CD14-positive monocyte (primary cell): ENCODE measurements at regions not wholly inside any gene's neighbourhood (a gene's known extent, or its start where the extent isn't known, plus 50 kb on each side); places are given as distances from the start of the nearest gene placed in this dataset.

Experiments
- DNase-seq, 3 donors: peaks; one replicate each; pipeline ENCODE4 v3.0.0-alpha.2; 2011 to 2022
- H2AFZ ChIP-seq: 2 replicates; pipeline ENCODE4 v1.6.0; 2012; ENCODE audit warnings: mild to moderate bottlenecking, low read depth, low read length, inconsistent platforms; ENCODE audit not compliant: insufficient read depth, poor library complexity, severe bottlenecking
- H3K27ac ChIP-seq, 2 donors: 1 replicate in 1 of 2; 2 replicates in 1 of 2; pipeline ENCODE4 v1.5.1; 2012 to 2013; ENCODE audit warnings: low read length in 2 of 2, control low read depth in 1 of 2, inconsistent platforms in 1 of 2, low read depth in 1 of 2, mild to moderate bottlenecking in 1 of 2
- H3K27me3 ChIP-seq, 2 donors: one replicate each; pipeline versions ENCODE4 v1.6.0 to v1.6.1; 2011 to 2013; ENCODE audit warnings: low read length in 2 of 2; ENCODE audit not compliant: control insufficient read depth in 2 of 2, insufficient read depth in 2 of 2
- H3K36me3 ChIP-seq, 2 donors: replicated peaks in 1 of 2; 1 replicate in 1 of 2; 2 replicates in 1 of 2; pipeline versions ENCODE4 v1.5.1 to v1.6.1; 2012 to 2013; ENCODE audit warnings: low read length in 2 of 2, control low read depth in 1 of 2, inconsistent platforms in 1 of 2, mild to moderate bottlenecking in 1 of 2; ENCODE audit not compliant: insufficient read depth in 2 of 2, control insufficient read depth in 1 of 2
- H3K4me1 ChIP-seq, 2 donors: 1 replicate in 1 of 2; 2 replicates in 1 of 2; pipeline versions ENCODE4 v1.5.1 to v1.6.1; 2012 to 2013; ENCODE audit warnings: low read length in 2 of 2, control low read depth in 1 of 2, inconsistent platforms in 1 of 2, mild to moderate bottlenecking in 1 of 2, moderate library complexity in 1 of 2; ENCODE audit not compliant: insufficient read depth in 2 of 2, control insufficient read depth in 1 of 2
- H3K4me2 ChIP-seq: replicated peaks from 2 replicates; pipeline ENCODE3; 2012; ENCODE audit warnings: low read length, moderate library complexity, mild to moderate bottlenecking; ENCODE audit not compliant: poor library complexity, severe bottlenecking; ENCODE audit errors: extremely low read depth
- H3K4me3 ChIP-seq, 3 experiments: fragments of 200-600 bp in 1 of 3; sonication (generic) in 1 of 3; replicated peaks in 1 of 3; 1 replicate in 2 of 3; 2 replicates in 1 of 3; pipeline ENCODE4 v1.5.1; 2011 to 2013; ENCODE audit warnings: low read length in 3 of 3, mild to moderate bottlenecking in 3 of 3, control low read depth in 2 of 3, low read depth in 2 of 3, inconsistent platforms in 1 of 3, moderate library complexity in 1 of 3
- H3K79me2 ChIP-seq: 2 replicates; pipeline ENCODE4 v1.6.0; 2012; ENCODE audit warnings: mild to moderate bottlenecking, control low read depth, inconsistent platforms, low read length, moderate library complexity; ENCODE audit not compliant: insufficient read depth
- H3K9ac ChIP-seq: 2 replicates; pipeline ENCODE4 v1.6.0; 2017; ENCODE audit warnings: low read length, mild to moderate bottlenecking; ENCODE audit not compliant: insufficient read depth, poor library complexity, severe bottlenecking
- H3K9me3 ChIP-seq, 2 donors: replicated peaks in 1 of 2; 1 replicate in 1 of 2; 2 replicates in 1 of 2; pipeline versions ENCODE4 v1.5.1 to v1.6.1; 2012 to 2013; ENCODE audit warnings: low read length in 2 of 2, control low read depth in 1 of 2; ENCODE audit not compliant: control insufficient read depth in 1 of 2, insufficient read depth in 1 of 2
- H4K20me1 ChIP-seq: 2 replicates; pipeline ENCODE4 v1.6.0; 2012; ENCODE audit warnings: mild to moderate bottlenecking, low read length, control low read depth, moderate library complexity; ENCODE audit not compliant: insufficient read depth
- H3K27ac Mint-ChIP-seq, 7 donors: one replicate each; pipeline ENCODE4 v1.8.0; 2020; ENCODE audit warnings: mild to moderate bottlenecking in 7 of 7, mixed read lengths in 7 of 7, moderate library complexity in 6 of 7, inconsistent platforms in 2 of 7
- H3K27me3 Mint-ChIP-seq, 3 donors: one replicate each; pipeline ENCODE4 v1.8.0; 2021 to 2022; ENCODE audit warnings: low read depth in 3 of 3, mild to moderate bottlenecking in 3 of 3, mixed read lengths in 3 of 3, moderate library complexity in 3 of 3, inconsistent platforms in 1 of 3
- H3K36me3 Mint-ChIP-seq, 2 donors: one replicate each; pipeline ENCODE4 v1.8.0; 2020; ENCODE audit warnings: mixed read lengths in 2 of 2, inconsistent platforms in 1 of 2, mild to moderate bottlenecking in 1 of 2
- H3K4me1 Mint-ChIP-seq: one replicate; pipeline ENCODE4 v1.8.0; 2020; ENCODE audit warnings: mild to moderate bottlenecking, mixed read lengths
- H3K4me3 Mint-ChIP-seq, 2 donors: one replicate each; pipeline ENCODE4 v1.8.0; 2020; ENCODE audit warnings: mild to moderate bottlenecking in 2 of 2, mixed read lengths in 2 of 2, moderate library complexity in 1 of 2
- H3K9me3 Mint-ChIP-seq, 7 donors: one replicate each; pipeline ENCODE4 v1.8.0; 2020 to 2022; ENCODE audit warnings: mixed read lengths in 7 of 7, mild to moderate bottlenecking in 6 of 7, moderate library complexity in 6 of 7, inconsistent platforms in 2 of 7
- WGBS: methylation state at CpG from one replicate; pipeline ENCODE4 v1.1.5; 2013; ENCODE audit warnings: missing lambda C conversion rate; ENCODE audit not compliant: insufficient coverage; 5-methylcytosine and 5-hydroxymethylcytosine counted together
- intact Hi-C, 2 donors: fragments of 100-400 bp; cut with micrococcal nuclease; formaldehyde crosslinking; loops; one replicate each; pipeline versions ENCODE4 v1.15.0 to v1.15.1; 2023
- TF ChIP-seq, protein P1 (sequence below): fragments of 200-600 bp; IDR thresholded peaks from one replicate; pipeline ENCODE4 v1.8.0; 2022; ENCODE audit warnings: antibody characterized with exemption, mild to moderate bottlenecking

DNA sequence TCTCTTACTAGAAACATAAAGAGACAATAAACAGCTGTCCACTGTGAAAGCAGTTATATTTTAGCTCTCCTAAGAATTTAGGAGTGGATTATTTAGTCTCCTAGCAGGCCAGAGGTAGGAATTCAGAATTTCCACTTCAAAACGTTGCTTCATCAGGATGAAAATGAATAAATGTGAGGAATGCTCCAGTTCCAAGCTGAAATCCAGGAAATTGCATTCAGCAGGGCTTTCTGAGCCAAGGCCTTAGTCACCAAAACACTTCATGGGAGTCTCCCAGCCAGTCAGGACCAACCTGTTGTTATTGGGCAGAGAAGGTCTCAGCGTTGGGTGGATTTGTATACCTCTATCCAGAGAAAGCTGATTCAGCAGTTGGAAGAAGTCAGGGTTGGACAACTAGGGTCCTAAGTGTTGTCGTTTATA lies 1040.3 kb downstream of the TLE1 start:
- H2AFZ ChIP-seq = no peak overlapping the region
- no peaks in the 10 kb centered on the region for H3K4me1 ChIP-seq
- Mint-ChIP-seq H3K4me1 (no peaks in the 10 kb centered on the region), H3K27ac (no peak overlapping the region), H3K27me3 (no peaks in the 10 kb centered on the region), H3K36me3 (no peaks in the 10 kb centered on the region), H3K4me3 (no peak overlapping the region), H3K9me3 (peaks cover 0 to 13% (median 5%) of the 10 kb centered on the region in 7 donors)
- H3K4me2 ChIP-seq = no peak overlapping the region
- no peak overlapping the region for H3K9ac ChIP-seq
- H4K20me1 ChIP-seq = no peaks in the 10 kb centered on the region
- intact Hi-C loops = loop anchor here in 1 of 2 donors (10.0 kb wide), 1 partner anchor 64 kb away; no protein-coding TSS in a partner anchor
- no peak overlapping the region for H3K27ac ChIP-seq
- DNase-seq = no peak
- WGBS = 100% methylated on average over 1 of the region's 3 CpGs
- H3K9me3 ChIP-seq = peaks cover 3 to 4% of the 10 kb centered on the region in 2 donors
- no peaks in the 10 kb centered on the region for H3K36me3 ChIP-seq
- no peaks in the 10 kb centered on the region for H3K79me2 ChIP-seq
- H3K27me3 ChIP-seq = no peaks in the 10 kb centered on the region
- no peak overlapping the region for H3K4me3 ChIP-seq
- TF ChIP-seq, protein P1, sequence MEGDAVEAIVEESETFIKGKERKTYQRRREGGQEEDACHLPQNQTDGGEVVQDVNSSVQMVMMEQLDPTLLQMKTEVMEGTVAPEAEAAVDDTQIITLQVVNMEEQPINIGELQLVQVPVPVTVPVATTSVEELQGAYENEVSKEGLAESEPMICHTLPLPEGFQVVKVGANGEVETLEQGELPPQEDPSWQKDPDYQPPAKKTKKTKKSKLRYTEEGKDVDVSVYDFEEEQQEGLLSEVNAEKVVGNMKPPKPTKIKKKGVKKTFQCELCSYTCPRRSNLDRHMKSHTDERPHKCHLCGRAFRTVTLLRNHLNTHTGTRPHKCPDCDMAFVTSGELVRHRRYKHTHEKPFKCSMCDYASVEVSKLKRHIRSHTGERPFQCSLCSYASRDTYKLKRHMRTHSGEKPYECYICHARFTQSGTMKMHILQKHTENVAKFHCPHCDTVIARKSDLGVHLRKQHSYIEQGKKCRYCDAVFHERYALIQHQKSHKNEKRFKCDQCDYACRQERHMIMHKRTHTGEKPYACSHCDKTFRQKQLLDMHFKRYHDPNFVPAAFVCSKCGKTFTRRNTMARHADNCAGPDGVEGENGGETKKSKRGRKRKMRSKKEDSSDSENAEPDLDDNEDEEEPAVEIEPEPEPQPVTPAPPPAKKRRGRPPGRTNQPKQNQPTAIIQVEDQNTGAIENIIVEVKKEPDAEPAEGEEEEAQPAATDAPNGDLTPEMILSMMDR = no peak

DNA sequence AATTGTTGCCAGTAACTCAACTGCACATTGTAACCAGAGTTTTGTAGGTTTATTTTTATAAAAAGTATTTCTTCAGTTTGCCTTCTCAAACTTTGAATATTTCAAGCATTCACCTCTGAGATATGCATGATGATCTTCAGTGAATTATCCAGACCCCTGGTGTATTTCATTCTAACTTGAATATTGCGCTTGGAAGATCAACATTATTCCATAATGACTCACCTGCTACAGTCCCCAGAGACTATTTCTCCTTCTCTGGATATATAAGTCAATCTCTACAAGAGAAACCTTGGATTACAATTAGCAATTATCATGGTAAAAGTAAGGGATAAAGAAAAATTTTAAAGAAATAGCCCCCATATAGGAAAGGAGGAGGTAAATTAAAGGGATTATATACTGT lies 1041.0 kb downstream of the TLE1 start:
- WGBS = no CpG with 5 or more reads among the region's 1 CpG
- H3K36me3 Mint-ChIP-seq = no peaks in the 10 kb centered on the region
- TF ChIP-seq, protein P1 = no peak
- no peaks in the 10 kb centered on the region for H3K36me3 ChIP-seq
- H3K4me1 Mint-ChIP-seq = no peaks in the 10 kb centered on the region
- no peaks in the 10 kb centered on the region for H3K4me1 ChIP-seq
- H3K27me3 ChIP-seq = no peaks in the 10 kb centered on the region
- no peak overlapping the region for H3K4me3 Mint-ChIP-seq
- no peak overlapping the region for H3K4me3 ChIP-seq
- H4K20me1 ChIP-seq = no peaks in the 10 kb centered on the region
- no peaks in the 10 kb centered on the region for H3K27me3 Mint-ChIP-seq
- intact Hi-C loops = loop anchor here in 1 of 2 donors (10.0 kb wide), 1 partner anchor 64 kb away; no protein-coding TSS in a partner anchor
- peaks cover 0 to 9% (median 5%) of the 10 kb centered on the region in 7 donors for H3K9me3 Mint-ChIP-seq
- H3K27ac ChIP-seq = no peak overlapping the region
- H2AFZ ChIP-seq = no peak overlapping the region
- no peak for DNase-seq
- peaks cover 4% of the 10 kb centered on the region in 2 donors for H3K9me3 ChIP-seq
- no peak overlapping the region for H3K27ac Mint-ChIP-seq
- no peak overlapping the region for H3K4me2 ChIP-seq
- H3K79me2 ChIP-seq = no peaks in the 10 kb centered on the region
- H3K9ac ChIP-seq = no peak overlapping the region
